ENCODE measurements at regions not wholly inside any gene's neighbourhood (a gene's known extent, or its start where the extent isn't known, plus 50 kb on each side); places are given as distances from the start of the nearest gene placed in this dataset.

- CTCF ChIA-PET (ENCODE audit: unreplicated experiment), result no interaction called here
- no peak for TF ChIP-seq EZH2phosphoT487 (IDR thresholded peaks at IDR 0.05; ENCODE audit: borderline replicate concordance, low read depth, low read length)
- TF ChIP-seq CTCF (conservative IDR thresholded peaks at IDR 0.05; ENCODE audit: low read length), result no peak
- intact Hi-C loops (cut with micrococcal nuclease; ENCODE audit: unreplicated experiment), result no loop called here
- peaks cover 18% of the 10 kb centered on the region; the same call in 1 of the 2 replicates for H3K9me3 ChIP-seq (ENCODE audit: low read length)
- no peak overlapping the region for H3K27ac ChIP-seq (ENCODE audit: low read depth, low read length, poor library complexity, severe bottlenecking)
- no peak for DNase-seq (ENCODE audit: low spot score)
- no peak overlapping the region for H3K4me2 ChIP-seq (ENCODE audit: low read length)
- H4K20me1 ChIP-seq (ENCODE audit: insufficient read depth, low read length), result no peaks in the 10 kb centered on the region
- no peak overlapping the region for H2AFZ ChIP-seq (ENCODE audit: low read length)
- H3K4me1 ChIP-seq (ENCODE audit: insufficient read depth, low read length, poor library complexity, severe bottlenecking), result no peaks in the 10 kb centered on the region
- H3K9me2 ChIP-seq (ENCODE audit: insufficient read depth, low read length), result no peaks in the 10 kb centered on the region
- H3K36me3 ChIP-seq (ENCODE audit: insufficient read depth, low read length), result no peaks in the 10 kb centered on the region
- no peak overlapping the region for H3K4me3 ChIP-seq (ENCODE audit: low read depth, low read length, poor library complexity, severe bottlenecking)
- POLR2A ChIA-PET, result interaction anchor here (0.6 kb wide), 1 partner anchor 1614 kb away, joined by 3 read pairs; no protein-coding TSS in a partner anchor
- no peaks in the 10 kb centered on the region for H3K79me2 ChIP-seq (ENCODE audit: insufficient read depth, low read depth, low read length)
- no TSS peak for BruUV-seq (replicated peaks)
Observed at GRCh38 chr21:19290328-19290727, 886.7 kb upstream of the TMPRSS15 start.

- no peak overlapping the region for H3K4me3 ChIP-seq (ENCODE audit: low read depth, low read length, poor library complexity, severe bottlenecking)
- H3K9me2 ChIP-seq (ENCODE audit: insufficient read depth, low read length), result no peaks in the 10 kb centered on the region
- H3K4me1 ChIP-seq (ENCODE audit: insufficient read depth, low read length, poor library complexity, severe bottlenecking), result no peaks in the 10 kb centered on the region
- TF ChIP-seq CTCF (conservative IDR thresholded peaks at IDR 0.05; ENCODE audit: low read length), result no peak
- no peak for TF ChIP-seq EZH2phosphoT487 (IDR thresholded peaks at IDR 0.05; ENCODE audit: borderline replicate concordance, low read depth, low read length)
- DNase-seq (ENCODE audit: low spot score), result no peak
- CTCF ChIA-PET (ENCODE audit: unreplicated experiment), result no interaction called here
- BruUV-seq (replicated peaks), result no TSS peak
- H3K9me3 ChIP-seq (ENCODE audit: low read length), result peaks cover 8% of the 10 kb centered on the region; the same call in 1 of the 2 replicates
- no peaks in the 10 kb centered on the region for H4K20me1 ChIP-seq (ENCODE audit: insufficient read depth, low read length)
- no peak overlapping the region for H2AFZ ChIP-seq (ENCODE audit: low read length)
- H3K36me3 ChIP-seq (ENCODE audit: insufficient read depth, low read length), result no peaks in the 10 kb centered on the region
- intact Hi-C loops (cut with micrococcal nuclease; ENCODE audit: unreplicated experiment), result no loop called here
- POLR2A ChIA-PET, result interaction anchor here (0.7 kb wide), 1 partner anchor 918 kb away, joined by 3 read pairs; no protein-coding TSS in a partner anchor
- no peak overlapping the region for H3K4me2 ChIP-seq (ENCODE audit: low read length)
- no peak overlapping the region for H3K27ac ChIP-seq (ENCODE audit: low read depth, low read length, poor library complexity, severe bottlenecking)
- no peaks in the 10 kb centered on the region for H3K79me2 ChIP-seq (ENCODE audit: insufficient read depth, low read depth, low read length)
Observed at GRCh38 chr21:19320291-19320690, 916.7 kb upstream of the TMPRSS15 start.

GRCh38 chr21:19321688-19322087 is 918.1 kb upstream of the TMPRSS15 start:
- no peaks in the 10 kb centered on the region for H3K79me2 ChIP-seq (ENCODE audit: insufficient read depth, low read depth, low read length)
- no peak overlapping the region for H3K27ac ChIP-seq (ENCODE audit: low read depth, low read length, poor library complexity, severe bottlenecking)
- no peak overlapping the region for H3K4me2 ChIP-seq (ENCODE audit: low read length)
- no peaks in the 10 kb centered on the region for H3K4me1 ChIP-seq (ENCODE audit: insufficient read depth, low read length, poor library complexity, severe bottlenecking)
- peaks cover 8% of the 10 kb centered on the region; the same call in 1 of the 2 replicates for H3K9me3 ChIP-seq (ENCODE audit: low read length)
- H4K20me1 ChIP-seq (ENCODE audit: insufficient read depth, low read length), result no peaks in the 10 kb centered on the region
- H2AFZ ChIP-seq (ENCODE audit: low read length), result no peak overlapping the region
- no peaks in the 10 kb centered on the region for H3K36me3 ChIP-seq (ENCODE audit: insufficient read depth, low read length)
- no peak overlapping the region for H3K4me3 ChIP-seq (ENCODE audit: low read depth, low read length, poor library complexity, severe bottlenecking)
- intact Hi-C loops (cut with micrococcal nuclease; ENCODE audit: unreplicated experiment), result no loop called here
- ChIA-PET POLR2A (no interaction called here), CTCF (ENCODE audit: unreplicated experiment) (no interaction called here)
- no peaks in the 10 kb centered on the region for H3K9me2 ChIP-seq (ENCODE audit: insufficient read depth, low read length)
- BruUV-seq (replicated peaks), result no TSS peak
- no peak for DNase-seq (ENCODE audit: low spot score)
- TF ChIP-seq EZH2phosphoT487 (IDR thresholded peaks at IDR 0.05; ENCODE audit: borderline replicate concordance, low read depth, low read length) (no peak), CTCF (conservative IDR thresholded peaks at IDR 0.05; ENCODE audit: low read length) (no peak)

Data from OCI-LY7 (cell line).